HG03060 (cell line): ENCODE measurements at regions not wholly inside any gene's neighbourhood (a gene's known extent, or its start where the extent isn't known, plus 50 kb on each side); places are given as distances from the start of the nearest gene placed in this dataset.

Experiments
- ATAC-seq: cut with Tn5 transposase; IDR thresholded peaks from one replicate; pipeline ENCODE4 v1.9.1; 2021; ENCODE audit warnings: low read depth, moderate number of reproducible peaks; ENCODE audit not compliant: unreplicated experiment

GRCh38 chr15:61743345-61743909 lies 316.8 kb downstream of the VPS13C start:
- no peak for ATAC-seq

GRCh38 chr15:61742591-61742990 lies 317.7 kb downstream of the VPS13C start:
- no peak for ATAC-seq

GRCh38 chr15:61736790-61737189 lies 323.5 kb downstream of the VPS13C start:
- ATAC-seq = no peak

- ATAC-seq = no peak
These were observed 329.1 kb downstream of the VPS13C start for GRCh38 chr15:61731099-61731498.

- no peak for ATAC-seq
These were observed 330.6 kb downstream of the VPS13C start for GRCh38 chr15:61729646-61730045.

- no peak for ATAC-seq
These were observed 334.1 kb downstream of the VPS13C start for GRCh38 chr15:61726166-61726565.

- no peak for ATAC-seq
These were observed 335.0 kb downstream of the VPS13C start for GRCh38 chr15:61725251-61725650.

- ATAC-seq = no peak
These were observed 335.9 kb downstream of the VPS13C start for GRCh38 chr15:61724251-61724939.

GRCh38 chr15:61721418-61721817 lies 338.8 kb downstream of the VPS13C start:
- no peak for ATAC-seq

GRCh38 chr15:61720197-61720704 lies 340.0 kb downstream of the VPS13C start:
- no peak for ATAC-seq

GRCh38 chr15:61715082-61715481 lies 345.2 kb downstream of the VPS13C start:
- ATAC-seq = no peak

- no peak for ATAC-seq
These were observed 348.0 kb downstream of the VPS13C start for GRCh38 chr15:61712129-61712759.

- ATAC-seq = no peak
These were observed 357.8 kb downstream of the VPS13C start for GRCh38 chr15:61702224-61703020.

GRCh38 chr15:61701455-61701854 lies 358.8 kb downstream of the VPS13C start:
- ATAC-seq = no peak

- ATAC-seq = no peak
These were observed 359.4 kb downstream of the VPS13C start for GRCh38 chr15:61700803-61701202.

GRCh38 chr15:61697796-61698195 lies 362.5 kb downstream of the VPS13C start:
- ATAC-seq = no peak

- no peak for ATAC-seq
These were observed 371.2 kb downstream of the VPS13C start for GRCh38 chr15:61689067-61689466.

GRCh38 chr15:61687651-61688050 lies 372.6 kb downstream of the VPS13C start:
- ATAC-seq = no peak

GRCh38 chr15:61687124-61687523 lies 373.1 kb downstream of the VPS13C start:
- no peak for ATAC-seq

GRCh38 chr15:61685971-61686370 lies 374.3 kb downstream of the VPS13C start:
- no peak for ATAC-seq

- ATAC-seq = no peak
These were observed 374.7 kb downstream of the VPS13C start for GRCh38 chr15:61685534-61685933.
